ENCODE measurements at regions not wholly inside any gene's neighbourhood (a gene's known extent, or its start where the extent isn't known, plus 50 kb on each side); places are given as distances from the start of the nearest gene placed in this dataset.

GRCh38 chr22:22047266-22047665, 64.7 kb upstream of the TOP3B start:
- no peak for TF ChIP-seq CTCF (IDR thresholded peaks at IDR 0.05)
- TF ChIP-seq POLR2A (IDR thresholded peaks at IDR 0.05) = no peak

Data from lower leg skin (tissue), 3 donors.